Loucy (cell line): ENCODE measurements at regions not wholly inside any gene's neighbourhood (a gene's known extent, or its start where the extent isn't known, plus 50 kb on each side); places are given as distances from the start of the nearest gene placed in this dataset.
A peak's percentile ranks its signal among the peaks of the same experiment; 100 is the strongest.

ENCODE experiments used
- H2AFZ ChIP-seq: fragments of 200-600 bp; sonication (generic); 2 replicates; pipeline ENCODE4 v1.6.0; 2016; ENCODE audit warnings: antibody characterized with exemption, mild to moderate bottlenecking, low read length, moderate library complexity
- H3F3A ChIP-seq: fragments of 200-600 bp; 2 replicates; pipeline ENCODE4 v1.6.0; 2016; ENCODE audit warnings: antibody characterized with exemption, low read depth, mild to moderate bottlenecking
- H3K27me3 ChIP-seq: fragments of 200-600 bp; sonication (generic); 2 replicates; pipeline ENCODE4 v1.6.1; 2014; ENCODE audit warnings: low read length, mild to moderate bottlenecking; ENCODE audit not compliant: insufficient read depth, poor library complexity, severe bottlenecking
- H3K36me3 ChIP-seq: fragments of 200-600 bp; sonication (generic); 2 replicates; pipeline ENCODE4 v1.6.1; 2016; ENCODE audit warnings: low read length; ENCODE audit not compliant: insufficient read depth
- H3K4me1 ChIP-seq: fragments of 200-600 bp; sonication (generic); 2 replicates; pipeline ENCODE4 v1.5.1; 2014; ENCODE audit warnings: low read length, mild to moderate bottlenecking; ENCODE audit not compliant: insufficient read depth, poor library complexity, severe bottlenecking
- H3K4me2 ChIP-seq: fragments of 200-600 bp; sonication (generic); 2 replicates; pipeline ENCODE4 v1.6.0; 2014; ENCODE audit warnings: antibody characterized with exemption, low read length, low read depth, mild to moderate bottlenecking; ENCODE audit not compliant: poor library complexity, severe bottlenecking
- H3K4me3 ChIP-seq: fragments of 200-600 bp; sonication (generic); 2 replicates; pipeline ENCODE4 v1.5.1; 2014; ENCODE audit warnings: low read length, mild to moderate bottlenecking, mixed read lengths; ENCODE audit not compliant: poor library complexity, severe bottlenecking
- H3K79me2 ChIP-seq: fragments of 200-600 bp; sonication (generic); 2 replicates; pipeline ENCODE4 v1.6.1; 2014; ENCODE audit warnings: low read length; ENCODE audit not compliant: insufficient read depth
- H3K9ac ChIP-seq: fragments of 200-600 bp; sonication (generic); 2 replicates; pipeline ENCODE4 v1.6.0; 2014; ENCODE audit warnings: mild to moderate bottlenecking, low read depth, low read length, moderate library complexity; ENCODE audit not compliant: poor library complexity, severe bottlenecking
- H3K9me2 ChIP-seq: fragments of 200-600 bp; sonication (generic); replicated peaks from 2 replicates; pipeline ENCODE4 v1.6.1; 2016; ENCODE audit warnings: low read depth, low read length, mixed read lengths
- H3K9me3 ChIP-seq: fragments of 200-600 bp; sonication (generic); 2 replicates; pipeline ENCODE4 v1.6.1; 2014; ENCODE audit warnings: mild to moderate bottlenecking, antibody characterized with exemption, low read length, low read depth; ENCODE audit not compliant: insufficient read depth
- H4K20me1 ChIP-seq: fragments of 200-600 bp; sonication (generic); 2 replicates; pipeline ENCODE4 v1.6.0; 2014; ENCODE audit warnings: antibody characterized with exemption, low read length, mild to moderate bottlenecking; ENCODE audit not compliant: insufficient read depth, poor library complexity, severe bottlenecking
- CTCF ChIP-seq: fragments of 200-600 bp; sonication (generic); conservative IDR thresholded peaks from 2 replicates; pipeline ENCODE4 v1.5.1; 2014; ENCODE audit warnings: mild to moderate bottlenecking, antibody characterized with exemption, low read length
- EZH2phosphoT487 ChIP-seq: fragments of 200-600 bp; IDR thresholded peaks from 2 replicates; pipeline ENCODE4 v1.6.1; 2018; ENCODE audit warnings: antibody characterized with exemption, mild to moderate bottlenecking, moderate library complexity, borderline replicate concordance

DNA sequence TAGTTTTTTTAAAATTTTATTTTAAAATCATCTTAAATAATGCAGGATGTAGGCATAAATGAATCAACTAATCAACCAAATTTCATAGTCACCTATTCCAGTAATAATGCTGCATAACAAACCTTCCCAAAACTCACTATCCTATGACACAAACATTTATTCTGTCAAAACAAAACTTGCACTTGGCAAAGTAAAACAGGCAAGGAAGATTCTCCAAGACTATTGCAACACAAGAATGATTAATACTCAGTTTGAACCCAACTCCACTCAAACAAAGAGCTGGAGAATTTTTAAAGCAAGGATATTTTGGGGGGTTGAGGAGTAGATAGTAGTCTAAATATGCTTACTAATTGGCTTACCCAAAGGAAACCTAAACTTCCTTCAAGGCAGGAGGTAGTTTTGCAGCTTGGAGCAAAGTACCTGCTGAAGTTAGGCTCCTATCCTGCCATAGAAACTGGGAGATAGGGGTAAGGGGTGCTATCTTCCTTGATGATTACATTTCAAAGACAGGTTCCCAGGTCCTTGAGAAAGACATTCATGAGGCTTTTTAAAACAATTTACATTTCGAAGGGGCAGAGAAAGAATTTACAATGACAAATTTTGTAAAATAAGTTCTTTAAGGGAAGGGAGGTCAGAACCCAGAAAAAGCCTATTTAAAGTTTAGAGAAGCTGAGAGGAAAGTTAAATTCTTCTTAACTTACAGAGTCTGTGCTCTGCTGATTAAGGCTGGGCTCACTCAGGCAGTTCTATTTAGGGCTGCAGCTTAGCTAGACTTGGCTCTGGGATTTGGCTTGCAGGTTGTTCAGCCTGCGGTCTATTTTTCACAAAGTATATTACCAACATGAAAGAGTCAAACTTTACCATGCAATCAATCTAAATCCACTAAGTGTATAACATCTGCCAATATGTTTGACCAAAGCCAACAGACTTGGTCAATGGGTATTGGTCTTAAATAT, 549.0 kb downstream of the KCTD12 start:
- no peak overlapping the region for H2AFZ ChIP-seq
- H3K9me3 ChIP-seq: no peaks in the 10 kb centered on the region
- no peaks in the 10 kb centered on the region for H3K79me2 ChIP-seq
- no peak for TF ChIP-seq EZH2phosphoT487
- no peak for TF ChIP-seq CTCF
- H3K9ac ChIP-seq: no peak overlapping the region
- no peaks in the 10 kb centered on the region for H3K9me2 ChIP-seq
- no peak overlapping the region for H3K4me2 ChIP-seq
- no peaks in the 10 kb centered on the region for H3K27me3 ChIP-seq
- H3K4me3 ChIP-seq: no peak overlapping the region
- no peaks in the 10 kb centered on the region for H3F3A ChIP-seq
- H4K20me1 ChIP-seq: no peaks in the 10 kb centered on the region
- H3K4me1 ChIP-seq: peaks cover 5% of the 10 kb centered on the region
- no peaks in the 10 kb centered on the region for H3K36me3 ChIP-seq

DNA sequence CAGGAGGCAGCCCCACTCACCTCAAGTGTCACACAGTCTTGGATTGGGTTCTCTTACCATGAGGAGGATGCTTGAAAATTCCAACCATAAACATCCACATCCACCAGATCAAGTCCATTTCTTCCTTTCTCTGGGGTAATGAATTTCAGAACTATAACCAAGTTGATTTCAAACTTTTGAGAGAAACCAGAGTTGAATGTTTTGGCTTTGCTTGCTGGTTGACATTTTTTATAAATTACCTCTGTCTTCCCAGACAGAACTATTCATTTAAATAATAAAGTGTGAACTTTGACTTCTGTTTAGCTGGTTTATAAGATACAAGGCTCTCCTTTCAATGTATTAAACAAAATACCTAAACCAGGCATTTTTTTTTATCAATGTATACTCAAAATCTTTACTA, 550.7 kb downstream of the KCTD12 start:
- H3F3A ChIP-seq: no peaks in the 10 kb centered on the region
- H2AFZ ChIP-seq: no peak overlapping the region
- H3K79me2 ChIP-seq: no peaks in the 10 kb centered on the region
- TF ChIP-seq CTCF (no peak), EZH2phosphoT487 (no peak)
- H3K36me3 ChIP-seq: no peaks in the 10 kb centered on the region
- no peak overlapping the region for H3K4me3 ChIP-seq
- no peaks in the 10 kb centered on the region for H3K9me3 ChIP-seq
- no peak overlapping the region for H3K9ac ChIP-seq
- peaks cover 9% of the 10 kb centered on the region for H3K4me1 ChIP-seq
- no peaks in the 10 kb centered on the region for H3K9me2 ChIP-seq
- no peaks in the 10 kb centered on the region for H3K27me3 ChIP-seq
- H3K4me2 ChIP-seq: no peak overlapping the region
- no peaks in the 10 kb centered on the region for H4K20me1 ChIP-seq

DNA sequence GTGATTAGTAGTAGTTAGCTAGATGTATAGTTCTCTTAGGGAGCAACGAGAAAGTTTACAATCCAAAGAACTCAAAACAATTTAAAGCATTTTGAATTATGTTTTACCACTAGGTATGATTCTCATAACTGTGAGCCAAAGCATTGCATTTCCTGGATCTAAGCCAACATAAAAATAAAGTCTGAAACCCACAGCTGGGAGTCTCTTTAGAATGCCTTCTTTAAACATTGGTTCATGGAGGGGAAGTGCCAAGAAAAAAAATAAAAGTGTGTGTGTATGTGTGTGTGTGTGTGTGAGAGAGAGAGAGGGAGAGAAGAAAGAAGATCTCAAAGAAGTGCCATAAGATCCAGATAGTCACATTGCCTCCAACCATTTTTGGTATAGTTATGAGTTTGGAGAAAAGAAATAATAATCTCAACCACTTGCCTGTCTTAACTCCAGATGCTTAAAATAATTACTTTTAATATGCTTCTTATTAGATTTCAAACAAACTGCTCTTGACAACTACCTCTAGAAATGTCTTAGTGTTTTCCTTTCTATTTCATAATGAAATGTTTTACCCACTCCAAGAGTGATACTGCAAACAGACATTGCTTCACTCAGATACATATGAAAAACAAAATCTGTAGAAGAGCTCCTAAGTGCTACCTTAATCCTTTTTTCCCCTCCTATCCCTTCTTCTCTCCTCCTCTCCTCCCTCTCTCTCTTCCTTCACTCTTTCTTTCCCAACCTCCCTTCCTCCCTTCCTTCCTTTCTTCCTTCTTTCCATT, 554.1 kb downstream of the KCTD12 start:
- Histone ChIP-seq H3K9me2 (no peaks in the 10 kb centered on the region), H3K9me3 (no peaks in the 10 kb centered on the region), H4K20me1 (no peaks in the 10 kb centered on the region), H2AFZ (peak overlapping the region; percentile 54; the same call in 1 of the 2 replicates), H3K4me1 (peaks cover 9% of the 10 kb centered on the region), H3K4me3 (no peak overlapping the region), H3K9ac (no peak overlapping the region), H3K4me2 (peak overlapping the region; percentile 13), H3K27me3 (no peaks in the 10 kb centered on the region), H3K36me3 (no peaks in the 10 kb centered on the region), H3F3A (no peaks in the 10 kb centered on the region), H3K79me2 (no peaks in the 10 kb centered on the region)
- TF ChIP-seq CTCF (no peak), EZH2phosphoT487 (no peak)
